Sigmoid colon (tissue), 6 donors: ENCODE measurements at regions not wholly inside any gene's neighbourhood (a gene's known extent, or its start where the extent isn't known, plus 50 kb on each side); places are given as distances from the start of the nearest gene placed in this dataset.

ENCODE experiments used
- DNase-seq: peaks from one replicate; pipeline ENCODE4 v3.0.0-alpha.2; 2019
- H3K27ac ChIP-seq, 4 donors: fragments of 200-600 bp; sonication (generic); one replicate each; pipeline ENCODE4 v1.5.1; 2016 to 2019; ENCODE audit warnings: mild to moderate bottlenecking in 1 of 4
- H3K27me3 ChIP-seq, 3 donors: fragments of 200-600 bp; sonication (generic); one replicate each; pipeline ENCODE4 v1.5.1; 2019; ENCODE audit warnings: mild to moderate bottlenecking in 1 of 3
- H3K36me3 ChIP-seq, 4 donors: fragments of 200-600 bp; sonication (generic); one replicate each; pipeline ENCODE4 v1.5.1; 2016 to 2019
- H3K4me1 ChIP-seq, 4 donors: fragments of 200-600 bp; sonication (generic); one replicate each; pipeline ENCODE4 v1.5.1; 2017 to 2019
- H3K4me3 ChIP-seq, 4 donors: fragments of 200-600 bp; sonication (generic); one replicate each; pipeline ENCODE4 v1.5.1; 2017 to 2019; ENCODE audit warnings: mild to moderate bottlenecking in 2 of 4, moderate library complexity in 1 of 4
- H3K9me3 ChIP-seq, 4 donors: fragments of 200-600 bp in 3 of 4; sonication (generic) in 3 of 4; one replicate each; pipeline versions ENCODE4 v1.5.1 to v1.6.1; 2013 to 2019
- CTCF ChIP-seq, 4 experiments: fragments of 450-650 bp in 3 of 4; fragments of 200-600 bp in 1 of 4; IDR thresholded peaks; one replicate each; pipeline ENCODE4 v1.5.1; 2016 to 2019; ENCODE audit warnings: antibody characterized with exemption in 4 of 4, mild to moderate bottlenecking in 3 of 4, moderate library complexity in 2 of 4
- EP300 ChIP-seq, 4 donors: sonication (generic); formaldehyde crosslinking; IDR thresholded peaks; one replicate each; pipeline ENCODE4 v1.6.1; 2017; ENCODE audit warnings: antibody characterized with exemption in 4 of 4
- POLR2A ChIP-seq, 2 donors: fragments of 450-650 bp; IDR thresholded peaks; one replicate each; pipeline ENCODE4 v1.6.1; 2016; ENCODE audit warnings: antibody characterized with exemption in 2 of 2, mild to moderate bottlenecking in 2 of 2, moderate library complexity in 2 of 2
- POLR2AphosphoS5 ChIP-seq, 4 donors: sonication (generic); formaldehyde crosslinking; IDR thresholded peaks; one replicate each; pipeline ENCODE4 v1.6.1; 2017; ENCODE audit warnings: antibody characterized with exemption in 4 of 4
- WGBS, 2 donors: extraction: QIAGEN DNeasy Blood & Tissue Kit; methylation state at CpG; one replicate each; pipeline ENCODE4 v1.1.7; 2013; 5-methylcytosine and 5-hydroxymethylcytosine counted together
- intact Hi-C: fragments of 100-400 bp; cut with DNase I; formaldehyde crosslinking; loops from one replicate; pipeline ENCODE4 v1.15.1; 2023
- donor health status: healthy with polysubstance abuse.
- donor health status: healthy.

DNA sequence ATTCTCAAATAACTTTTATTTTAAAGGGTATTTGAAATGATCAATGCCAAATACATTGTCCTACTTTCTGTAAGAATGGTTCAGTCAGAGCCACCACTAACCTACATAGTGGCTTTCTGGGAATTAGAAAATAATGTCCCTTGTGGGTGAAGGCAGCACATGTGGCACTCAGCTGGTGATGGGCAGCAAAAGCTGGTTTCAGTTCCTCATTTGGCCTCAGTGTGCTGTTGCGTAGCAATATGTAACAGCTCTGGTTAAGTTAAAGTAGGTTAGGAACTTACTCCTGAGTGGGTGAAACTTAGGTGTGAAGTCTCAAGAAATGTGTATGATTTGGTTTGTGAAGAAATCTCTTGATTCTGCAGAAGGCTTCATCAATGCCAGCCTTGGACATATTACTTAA lies 99.6 kb upstream of the SPEF2 start:
- 63 to 85% methylated on average over 1 of the region's 1 CpG for whole genome bisulfite sequencing, 2 donors

GRCh38 chr5:35516271-35516670 lies 101.4 kb upstream of the SPEF2 start:
- TF ChIP-seq POLR2A (IDR thresholded peaks at IDR 0.05), result no peak
- no peak for TF ChIP-seq CTCF (IDR thresholded peaks at IDR 0.05)
- no peak for TF ChIP-seq POLR2AphosphoS5 (IDR thresholded peaks at IDR 0.05)
- TF ChIP-seq EP300 (IDR thresholded peaks at IDR 0.05), result no peak
- Histone ChIP-seq H3K4me3 (no peak overlapping the region), H3K27me3 (no peaks in the 10 kb centered on the region), H3K4me1 (no peaks in the 10 kb centered on the region), H3K36me3 (no peaks in the 10 kb centered on the region), H3K9me3 (no peaks in the 10 kb centered on the region), H3K27ac (no peak overlapping the region)
- intact Hi-C loops, result no loop called here
- DNase-seq, result no peak
- WGBS, 2 donors, result 29 to 60% methylated on average over 1 of the region's 1 CpG

More for the DNA sequence above, 99.6 kb upstream of the SPEF2 start:
- no peak for DNase-seq
- intact Hi-C loops, result no loop called here
- no peaks in the 10 kb centered on the region for H3K4me1 ChIP-seq
- no peaks in the 10 kb centered on the region for H3K27me3 ChIP-seq
- no peak for TF ChIP-seq POLR2AphosphoS5 (IDR thresholded peaks at IDR 0.05)
- TF ChIP-seq EP300 (IDR thresholded peaks at IDR 0.05), result no peak
- no peak for TF ChIP-seq CTCF (IDR thresholded peaks at IDR 0.05)
- TF ChIP-seq POLR2A (IDR thresholded peaks at IDR 0.05), result no peak
- H3K27ac ChIP-seq, result no peak overlapping the region
- no peaks in the 10 kb centered on the region for H3K9me3 ChIP-seq
- H3K4me3 ChIP-seq, result no peak overlapping the region
- no peaks in the 10 kb centered on the region for H3K36me3 ChIP-seq

DNA sequence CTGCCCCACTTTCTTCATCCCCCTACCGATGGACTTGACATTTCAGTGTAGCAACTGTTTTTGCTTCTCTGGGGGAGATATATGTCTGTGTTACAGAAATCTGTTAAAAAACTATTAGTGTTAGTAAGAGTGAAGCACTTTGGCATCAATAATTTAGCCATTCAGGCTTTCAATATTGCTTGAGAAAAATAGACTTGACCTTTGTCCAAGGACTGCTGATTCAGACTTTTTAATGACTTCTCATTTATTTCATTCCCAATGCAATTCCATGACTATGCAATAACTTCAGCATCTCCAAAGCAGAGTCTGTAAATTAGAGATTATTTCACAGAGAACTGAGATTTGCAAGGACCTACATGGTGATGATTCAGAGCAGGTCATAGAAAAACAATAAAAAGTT lies 104.1 kb upstream of the SPEF2 start:
- H3K27ac ChIP-seq, result no peak overlapping the region
- WGBS, 2 donors, result 96% methylated on average over 1 of the region's 1 CpG

DNA sequence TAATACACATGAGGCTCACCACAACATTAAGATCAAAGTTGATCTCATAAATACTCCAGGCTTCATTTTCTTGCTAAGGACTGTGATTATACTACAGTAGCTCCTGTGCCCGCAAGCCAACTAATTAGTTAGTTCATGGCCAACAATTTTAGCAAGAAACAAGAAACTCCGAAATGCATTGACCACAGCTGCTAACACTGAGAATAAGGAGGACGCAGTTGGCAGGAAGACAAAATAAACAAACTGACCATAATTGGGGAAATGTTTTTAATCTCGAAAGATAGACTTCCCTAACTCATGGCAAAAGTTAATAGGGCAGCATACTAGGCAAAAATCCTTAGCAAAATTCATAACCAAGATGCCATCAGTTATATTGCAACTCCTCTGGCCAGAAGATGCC lies 115.5 kb upstream of the SPEF2 start:
- no peaks in the 10 kb centered on the region for H3K36me3 ChIP-seq
- H3K4me1 ChIP-seq, result no peaks in the 10 kb centered on the region
- intact Hi-C loops, result no loop called here
- no peaks in the 10 kb centered on the region for H3K27me3 ChIP-seq
- DNase-seq, result no peak
- WGBS, 2 donors, result 68 to 69% methylated on average over 4 of the region's 4 CpGs
- H3K4me3 ChIP-seq, result no peak overlapping the region
- H3K27ac ChIP-seq, result no peak overlapping the region
- peaks cover 0 to 13% (median 4%) of the 10 kb centered on the region in 4 donors for H3K9me3 ChIP-seq
- TF ChIP-seq EP300 (IDR thresholded peaks at IDR 0.05) (no peak), POLR2AphosphoS5 (IDR thresholded peaks at IDR 0.05) (no peak), POLR2A (IDR thresholded peaks at IDR 0.05) (no peak), CTCF (IDR thresholded peaks at IDR 0.05) (no peak)

More for the DNA sequence above, 104.1 kb upstream of the SPEF2 start:
- no peak overlapping the region for H3K4me3 ChIP-seq
- TF ChIP-seq POLR2A (IDR thresholded peaks at IDR 0.05), result no peak
- TF ChIP-seq EP300 (IDR thresholded peaks at IDR 0.05), result no peak
- TF ChIP-seq CTCF (IDR thresholded peaks at IDR 0.05), result no peak
- TF ChIP-seq POLR2AphosphoS5 (IDR thresholded peaks at IDR 0.05), result no peak
- intact Hi-C loops, result no loop called here
- no peak for DNase-seq
- H3K36me3 ChIP-seq, result no peaks in the 10 kb centered on the region
- no peaks in the 10 kb centered on the region for H3K9me3 ChIP-seq
- H3K27me3 ChIP-seq, result no peaks in the 10 kb centered on the region
- no peaks in the 10 kb centered on the region for H3K4me1 ChIP-seq

DNA sequence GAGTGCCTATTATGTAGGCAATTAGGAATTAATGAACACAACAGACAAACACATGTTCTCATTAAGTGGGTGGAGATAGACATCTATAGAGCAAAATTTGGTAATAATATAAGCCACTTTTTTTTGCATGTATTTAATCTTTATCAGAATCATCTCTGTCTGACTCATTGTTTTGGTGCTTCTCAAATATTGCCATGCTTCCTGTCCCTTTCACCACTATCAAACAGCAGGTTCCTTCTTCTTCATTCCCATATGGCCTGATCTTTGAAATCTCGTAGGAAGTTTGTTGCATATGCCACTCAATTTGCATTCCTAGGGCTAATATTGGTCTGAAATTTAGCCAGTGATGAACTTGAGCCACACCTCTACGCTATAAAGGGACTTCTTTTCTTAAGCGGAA lies 128.9 kb upstream of the SPEF2 start:
- no peak for TF ChIP-seq POLR2A (IDR thresholded peaks at IDR 0.05)
- no peak for TF ChIP-seq CTCF (IDR thresholded peaks at IDR 0.05)
- TF ChIP-seq POLR2AphosphoS5 (IDR thresholded peaks at IDR 0.05), result no peak
- TF ChIP-seq EP300 (IDR thresholded peaks at IDR 0.05), result no peak
- intact Hi-C loops, result no loop called here

More for the DNA sequence above, 128.9 kb upstream of the SPEF2 start:
- 79 to 81% methylated on average over 3 of the region's 3 CpGs for WGBS, 2 donors
- Histone ChIP-seq H3K27me3 (no peaks in the 10 kb centered on the region), H3K36me3 (no peaks in the 10 kb centered on the region), H3K4me1 (peaks cover 0 to 11% (median 9%) of the 10 kb centered on the region in 4 donors), H3K4me3 (no peak overlapping the region), H3K27ac (no peak overlapping the region), H3K9me3 (no peaks in the 10 kb centered on the region)
- no peak for DNase-seq
